Liver (tissue), 8 donors: ENCODE measurements at regions not wholly inside any gene's neighbourhood (a gene's known extent, or its start where the extent isn't known, plus 50 kb on each side); places are given as distances from the start of the nearest gene placed in this dataset.

ENCODE experiments used
- DNase-seq: peaks from one replicate; pipeline ENCODE4 v3.0.0-alpha.2; 2017; ENCODE audit warnings: low spot score
- H3K27ac ChIP-seq, 2 donors: one replicate each; pipeline ENCODE4 v1.7.0; 2013; ENCODE audit warnings: inconsistent platforms in 2 of 2, low read length in 2 of 2, control low read depth in 1 of 2, low read depth in 1 of 2, mild to moderate bottlenecking in 1 of 2
- H3K27me3 ChIP-seq, 4 donors: one replicate each; pipeline versions ENCODE4 v1.6.1 to v1.7.0; 2013; ENCODE audit warnings: low read length in 3 of 4, inconsistent platforms in 1 of 4, mild to moderate bottlenecking in 1 of 4, moderate library complexity in 1 of 4; ENCODE audit not compliant: control insufficient read depth in 4 of 4, insufficient read depth in 4 of 4
- H3K36me3 ChIP-seq, 4 donors: one replicate each; pipeline versions ENCODE4 v1.6.1 to v1.7.0; 2013; ENCODE audit warnings: low read length in 3 of 4, mild to moderate bottlenecking in 3 of 4, low read depth in 1 of 4, moderate library complexity in 1 of 4; ENCODE audit not compliant: control insufficient read depth in 4 of 4, insufficient read depth in 3 of 4
- H3K4me1 ChIP-seq, 4 donors: one replicate each; pipeline versions ENCODE4 v1.6.1 to v1.7.0; 2013; ENCODE audit warnings: low read length in 3 of 4, mild to moderate bottlenecking in 3 of 4, moderate library complexity in 1 of 4; ENCODE audit not compliant: control insufficient read depth in 4 of 4, insufficient read depth in 4 of 4
- H3K4me3 ChIP-seq, 3 donors: one replicate each; pipeline versions ENCODE4 v1.6.1 to v1.7.0; 2013; ENCODE audit warnings: low read length in 3 of 3, control low read depth in 1 of 3, low read depth in 1 of 3, mild to moderate bottlenecking in 1 of 3
- H3K9ac ChIP-seq, 2 donors: one replicate each; pipeline ENCODE4 v1.7.0; 2013; ENCODE audit warnings: low read length in 2 of 2, mild to moderate bottlenecking in 2 of 2, moderate library complexity in 2 of 2, control low read depth in 1 of 2, low read depth in 1 of 2
- H3K9me3 ChIP-seq, 4 donors: one replicate each; pipeline versions ENCODE4 v1.6.1 to v1.7.0; 2013; ENCODE audit warnings: low read length in 3 of 4; ENCODE audit not compliant: control insufficient read depth in 4 of 4
- EGR1 ChIP-seq, 2 donors: IDR thresholded peaks; 2 replicates each; pipeline ENCODE4 v1.6.1; 2016 to 2018; ENCODE audit warnings: antibody characterized with exemption in 2 of 2, low read depth in 2 of 2
- FOXA2 ChIP-seq: IDR thresholded peaks from 2 replicates; pipeline ENCODE4 v1.6.1; 2016; ENCODE audit warnings: antibody characterized with exemption
- GABPA ChIP-seq, 2 donors: IDR thresholded peaks in 1 of 2; conservative IDR thresholded peaks in 1 of 2; 2 replicates each; pipeline ENCODE4 v1.6.1; 2016; ENCODE audit warnings: antibody characterized with exemption in 2 of 2, mild to moderate bottlenecking in 1 of 2, moderate library complexity in 1 of 2
- HNF4A ChIP-seq, 2 donors: conservative IDR thresholded peaks; 2 replicates each; pipeline ENCODE4 v1.6.1; 2016; ENCODE audit warnings: antibody characterized with exemption in 2 of 2, mild to moderate bottlenecking in 2 of 2
- HNF4G ChIP-seq: IDR thresholded peaks from 2 replicates; pipeline ENCODE4 v1.6.1; 2016; ENCODE audit warnings: antibody characterized with exemption
- NR2F2 ChIP-seq: IDR thresholded peaks from 2 replicates; pipeline ENCODE4 v1.6.1; 2016; ENCODE audit warnings: antibody characterized with exemption
- RAD21 ChIP-seq, 2 donors: IDR thresholded peaks; 2 replicates each; pipeline ENCODE4 v1.6.1; 2016; ENCODE audit warnings: antibody characterized with exemption in 2 of 2, mild to moderate bottlenecking in 2 of 2
- RXRA ChIP-seq, 2 donors: IDR thresholded peaks; 2 replicates each; pipeline ENCODE4 v1.6.1; 2017 to 2018; ENCODE audit warnings: antibody characterized with exemption in 2 of 2, mild to moderate bottlenecking in 1 of 2
- TAF1 ChIP-seq: conservative IDR thresholded peaks from 2 replicates; pipeline ENCODE4 v1.6.1; 2016; ENCODE audit warnings: antibody characterized with exemption, mild to moderate bottlenecking
- YY1 ChIP-seq: IDR thresholded peaks from 2 replicates; pipeline ENCODE4 v1.6.1; 2016; ENCODE audit warnings: antibody characterized with exemption, mild to moderate bottlenecking
- WGBS: extraction: QIAGEN DNeasy Blood & Tissue Kit; methylation state at CpG from one replicate; pipeline ENCODE4 v1.1.7; 2013; 5-methylcytosine and 5-hydroxymethylcytosine counted together
- TF ChIP-seq, protein P1 (sequence below): IDR thresholded peaks from 2 replicates; pipeline ENCODE4 v1.6.1; 2016; ENCODE audit warnings: antibody characterized with exemption
- TF ChIP-seq, protein P2 (sequence below): IDR thresholded peaks from 2 replicates; pipeline ENCODE4 v1.6.1; 2016; ENCODE audit warnings: antibody characterized with exemption, mild to moderate bottlenecking
- TF ChIP-seq, protein P3 (sequence below): IDR thresholded peaks from 2 replicates; pipeline ENCODE4 v1.6.1; 2016; ENCODE audit warnings: antibody characterized with exemption
- TF ChIP-seq, protein P4 (sequence below): fragments of 150-350 bp; IDR thresholded peaks from 2 replicates; pipeline ENCODE4 v1.5.1; 2017; ENCODE audit warnings: improper control_type of control experiment, low read depth, low read length; ENCODE audit not compliant: missing input control
- TF ChIP-seq, protein P5 (sequence below): IDR thresholded peaks from 2 replicates; pipeline ENCODE4 v1.6.1; 2016; ENCODE audit warnings: antibody characterized with exemption
- donor health status: healthy.
- donor health status: healthy.
- donor health status: healthy.
- donor health status: healthy.
- donor health status: healthy.

DNA sequence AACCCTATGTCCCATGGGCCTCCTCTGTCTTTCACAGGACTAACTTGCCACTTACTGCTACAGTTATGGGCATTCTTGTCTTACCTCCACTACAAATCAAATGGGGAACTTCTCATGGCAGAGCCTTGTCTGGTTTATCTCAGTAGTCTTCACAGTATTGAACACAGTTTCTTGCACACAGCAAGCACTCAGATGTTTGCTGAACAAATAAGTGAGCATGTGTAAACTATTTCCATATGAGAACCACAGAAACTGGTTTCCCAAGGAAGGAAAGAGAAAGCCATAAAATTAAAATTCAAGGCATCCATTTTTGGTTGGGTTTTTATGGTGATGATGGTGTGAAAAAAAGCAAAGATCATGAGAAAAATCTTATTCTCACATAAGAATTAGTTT lies 189.2 kb downstream of the MEX3B start:
- H3K4me3 ChIP-seq = no peak overlapping the region
- no peak overlapping the region for H3K9ac ChIP-seq
- H3K27me3 ChIP-seq = peaks cover 0 to 2% (median 0%) of the 10 kb centered on the region in 4 donors
- H3K9me3 ChIP-seq = no peaks in the 10 kb centered on the region
- H3K27ac ChIP-seq = no peak overlapping the region
- no peaks in the 10 kb centered on the region for H3K36me3 ChIP-seq
- H3K4me1 ChIP-seq = no peaks in the 10 kb centered on the region
- DNase-seq = no peak
- TF ChIP-seq GABPA (IDR thresholded peaks at IDR 0.05 in 1 of 2, conservative IDR thresholded peaks at IDR 0.05 in 1 of 2) (no peak), EGR1 (IDR thresholded peaks at IDR 0.05; ENCODE audit: low read depth in 2 of 2) (no peak), YY1 (no peak), HNF4G (no peak), NR2F2 (no peak), RAD21 (IDR thresholded peaks at IDR 0.05) (no peak), RXRA (IDR thresholded peaks at IDR 0.05) (no peak), TAF1 (no peak), HNF4A (conservative IDR thresholded peaks at IDR 0.05) (no peak), FOXA2 (no peak)
- TF ChIP-seq, protein P1, sequence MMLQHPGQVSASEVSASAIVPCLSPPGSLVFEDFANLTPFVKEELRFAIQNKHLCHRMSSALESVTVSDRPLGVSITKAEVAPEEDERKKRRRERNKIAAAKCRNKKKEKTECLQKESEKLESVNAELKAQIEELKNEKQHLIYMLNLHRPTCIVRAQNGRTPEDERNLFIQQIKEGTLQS = no peak
- TF ChIP-seq, protein P2, sequence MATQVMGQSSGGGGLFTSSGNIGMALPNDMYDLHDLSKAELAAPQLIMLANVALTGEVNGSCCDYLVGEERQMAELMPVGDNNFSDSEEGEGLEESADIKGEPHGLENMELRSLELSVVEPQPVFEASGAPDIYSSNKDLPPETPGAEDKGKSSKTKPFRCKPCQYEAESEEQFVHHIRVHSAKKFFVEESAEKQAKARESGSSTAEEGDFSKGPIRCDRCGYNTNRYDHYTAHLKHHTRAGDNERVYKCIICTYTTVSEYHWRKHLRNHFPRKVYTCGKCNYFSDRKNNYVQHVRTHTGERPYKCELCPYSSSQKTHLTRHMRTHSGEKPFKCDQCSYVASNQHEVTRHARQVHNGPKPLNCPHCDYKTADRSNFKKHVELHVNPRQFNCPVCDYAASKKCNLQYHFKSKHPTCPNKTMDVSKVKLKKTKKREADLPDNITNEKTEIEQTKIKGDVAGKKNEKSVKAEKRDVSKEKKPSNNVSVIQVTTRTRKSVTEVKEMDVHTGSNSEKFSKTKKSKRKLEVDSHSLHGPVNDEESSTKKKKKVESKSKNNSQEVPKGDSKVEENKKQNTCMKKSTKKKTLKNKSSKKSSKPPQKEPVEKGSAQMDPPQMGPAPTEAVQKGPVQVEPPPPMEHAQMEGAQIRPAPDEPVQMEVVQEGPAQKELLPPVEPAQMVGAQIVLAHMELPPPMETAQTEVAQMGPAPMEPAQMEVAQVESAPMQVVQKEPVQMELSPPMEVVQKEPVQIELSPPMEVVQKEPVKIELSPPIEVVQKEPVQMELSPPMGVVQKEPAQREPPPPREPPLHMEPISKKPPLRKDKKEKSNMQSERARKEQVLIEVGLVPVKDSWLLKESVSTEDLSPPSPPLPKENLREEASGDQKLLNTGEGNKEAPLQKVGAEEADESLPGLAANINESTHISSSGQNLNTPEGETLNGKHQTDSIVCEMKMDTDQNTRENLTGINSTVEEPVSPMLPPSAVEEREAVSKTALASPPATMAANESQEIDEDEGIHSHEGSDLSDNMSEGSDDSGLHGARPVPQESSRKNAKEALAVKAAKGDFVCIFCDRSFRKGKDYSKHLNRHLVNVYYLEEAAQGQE = no peak
- TF ChIP-seq, protein P3, sequence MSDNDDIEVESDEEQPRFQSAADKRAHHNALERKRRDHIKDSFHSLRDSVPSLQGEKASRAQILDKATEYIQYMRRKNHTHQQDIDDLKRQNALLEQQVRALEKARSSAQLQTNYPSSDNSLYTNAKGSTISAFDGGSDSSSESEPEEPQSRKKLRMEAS = no peak
- TF ChIP-seq, protein P4, sequence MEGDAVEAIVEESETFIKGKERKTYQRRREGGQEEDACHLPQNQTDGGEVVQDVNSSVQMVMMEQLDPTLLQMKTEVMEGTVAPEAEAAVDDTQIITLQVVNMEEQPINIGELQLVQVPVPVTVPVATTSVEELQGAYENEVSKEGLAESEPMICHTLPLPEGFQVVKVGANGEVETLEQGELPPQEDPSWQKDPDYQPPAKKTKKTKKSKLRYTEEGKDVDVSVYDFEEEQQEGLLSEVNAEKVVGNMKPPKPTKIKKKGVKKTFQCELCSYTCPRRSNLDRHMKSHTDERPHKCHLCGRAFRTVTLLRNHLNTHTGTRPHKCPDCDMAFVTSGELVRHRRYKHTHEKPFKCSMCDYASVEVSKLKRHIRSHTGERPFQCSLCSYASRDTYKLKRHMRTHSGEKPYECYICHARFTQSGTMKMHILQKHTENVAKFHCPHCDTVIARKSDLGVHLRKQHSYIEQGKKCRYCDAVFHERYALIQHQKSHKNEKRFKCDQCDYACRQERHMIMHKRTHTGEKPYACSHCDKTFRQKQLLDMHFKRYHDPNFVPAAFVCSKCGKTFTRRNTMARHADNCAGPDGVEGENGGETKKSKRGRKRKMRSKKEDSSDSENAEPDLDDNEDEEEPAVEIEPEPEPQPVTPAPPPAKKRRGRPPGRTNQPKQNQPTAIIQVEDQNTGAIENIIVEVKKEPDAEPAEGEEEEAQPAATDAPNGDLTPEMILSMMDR = no peak

DNA sequence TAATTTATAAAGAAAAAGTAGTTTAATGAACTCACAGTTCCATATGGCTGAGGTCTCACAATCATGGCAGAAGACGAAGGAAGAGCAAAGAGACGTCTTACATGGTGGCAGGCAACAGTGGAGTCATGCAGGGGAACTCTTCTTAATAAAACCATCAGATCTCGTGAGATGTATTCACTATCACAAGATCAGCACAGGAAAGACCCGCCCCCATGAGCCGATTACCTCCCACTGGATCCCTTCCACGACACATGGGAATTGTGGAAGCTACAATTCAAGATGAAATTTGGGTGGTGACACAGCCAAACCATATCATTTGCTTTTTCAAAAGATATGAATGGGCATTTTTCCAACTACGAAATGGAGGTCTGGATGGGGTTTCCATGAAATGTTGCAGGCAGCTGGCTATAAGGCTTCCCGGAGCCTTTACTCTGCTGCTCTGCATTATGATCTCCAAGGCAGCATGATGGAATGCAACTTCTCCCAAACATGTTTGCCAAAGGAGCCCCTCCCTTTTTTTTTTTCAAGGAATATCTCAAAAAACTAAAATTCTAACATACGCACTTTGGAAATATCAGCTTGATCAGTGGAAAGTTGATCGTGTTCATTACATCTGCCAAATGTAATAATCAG lies 189.7 kb downstream of the MEX3B start:
- no peak for TF ChIP-seq RXRA (IDR thresholded peaks at IDR 0.05)
- TF ChIP-seq YY1 = no peak
- TF ChIP-seq, protein P5, sequence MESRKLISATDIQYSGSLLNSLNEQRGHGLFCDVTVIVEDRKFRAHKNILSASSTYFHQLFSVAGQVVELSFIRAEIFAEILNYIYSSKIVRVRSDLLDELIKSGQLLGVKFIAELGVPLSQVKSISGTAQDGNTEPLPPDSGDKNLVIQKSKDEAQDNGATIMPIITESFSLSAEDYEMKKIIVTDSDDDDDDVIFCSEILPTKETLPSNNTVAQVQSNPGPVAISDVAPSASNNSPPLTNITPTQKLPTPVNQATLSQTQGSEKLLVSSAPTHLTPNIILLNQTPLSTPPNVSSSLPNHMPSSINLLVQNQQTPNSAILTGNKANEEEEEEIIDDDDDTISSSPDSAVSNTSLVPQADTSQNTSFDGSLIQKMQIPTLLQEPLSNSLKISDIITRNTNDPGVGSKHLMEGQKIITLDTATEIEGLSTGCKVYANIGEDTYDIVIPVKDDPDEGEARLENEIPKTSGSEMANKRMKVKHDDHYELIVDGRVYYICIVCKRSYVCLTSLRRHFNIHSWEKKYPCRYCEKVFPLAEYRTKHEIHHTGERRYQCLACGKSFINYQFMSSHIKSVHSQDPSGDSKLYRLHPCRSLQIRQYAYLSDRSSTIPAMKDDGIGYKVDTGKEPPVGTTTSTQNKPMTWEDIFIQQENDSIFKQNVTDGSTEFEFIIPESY = no peak
- TF ChIP-seq RAD21 (IDR thresholded peaks at IDR 0.05) = no peak
- TF ChIP-seq, protein P4 = no peak
- no peak for TF ChIP-seq GABPA (IDR thresholded peaks at IDR 0.05 in 1 of 2, conservative IDR thresholded peaks at IDR 0.05 in 1 of 2)
- no peaks in the 10 kb centered on the region for H3K4me1 ChIP-seq
- H3K27me3 ChIP-seq = peaks cover 0 to 2% (median 0%) of the 10 kb centered on the region in 4 donors
- H3K9ac ChIP-seq = no peak overlapping the region
- DNase-seq = no peak
- no peak overlapping the region for H3K27ac ChIP-seq
- no peaks in the 10 kb centered on the region for H3K36me3 ChIP-seq
- no peaks in the 10 kb centered on the region for H3K9me3 ChIP-seq
- 90% methylated on average over 10 of the region's 10 CpGs for WGBS
- no peak overlapping the region for H3K4me3 ChIP-seq
